GM19467 (cell line): ENCODE measurements at regions not wholly inside any gene's neighbourhood (a gene's known extent, or its start where the extent isn't known, plus 50 kb on each side); places are given as distances from the start of the nearest gene placed in this dataset.
"Not testable (repeated sequence)": the region's sequence is repeated elsewhere in the genome, so short reads cannot be mapped to it uniquely, and the experiment has no call there.

Source experiments
- ATAC-seq: cut with Tn5 transposase; IDR thresholded peaks from one replicate; pipeline ENCODE4 v1.9.1; 2021; ENCODE audit warnings: mild to moderate bottlenecking, moderate library complexity; ENCODE audit not compliant: unreplicated experiment

DNA sequence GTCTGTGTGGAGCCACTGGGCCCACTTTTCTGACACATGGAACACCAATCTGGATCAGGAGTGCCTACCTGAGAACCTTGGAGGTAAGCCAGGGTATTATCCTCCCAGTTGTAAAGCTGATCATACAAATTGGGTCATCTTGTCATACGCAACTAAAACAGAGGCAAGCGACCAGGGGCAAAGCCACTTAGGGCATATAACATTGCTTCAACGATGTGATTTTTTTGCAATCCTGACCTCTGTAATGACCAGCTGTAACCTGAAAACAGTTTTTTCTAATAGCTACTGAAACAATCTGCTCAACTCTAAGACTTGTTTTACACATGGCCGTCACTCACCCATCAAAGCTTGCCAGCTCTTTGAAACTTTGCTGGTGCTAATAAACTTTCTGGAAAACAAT, 261.5 kb upstream of the AGTR2 start:
- no peak for ATAC-seq

DNA sequence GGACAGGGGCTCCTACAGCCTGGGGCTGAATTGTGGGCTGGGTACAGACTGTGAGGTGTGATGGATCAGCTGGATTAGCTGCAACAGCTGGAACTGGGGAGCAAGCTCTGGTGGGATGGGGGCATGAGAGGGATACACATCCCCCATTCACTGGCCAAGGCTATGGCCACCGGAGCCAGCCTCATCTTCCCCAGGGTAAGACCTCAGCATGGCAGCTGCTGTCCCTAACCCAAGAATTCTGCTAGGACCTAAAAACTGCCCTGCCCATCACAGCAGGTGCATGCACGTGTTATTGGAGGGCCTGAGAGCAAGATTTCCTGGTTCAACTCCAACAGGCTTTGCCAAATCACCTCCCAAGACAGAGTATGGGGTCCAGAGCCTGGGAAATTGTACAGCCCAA, 258.6 kb upstream of the AGTR2 start:
- no peak for ATAC-seq

DNA sequence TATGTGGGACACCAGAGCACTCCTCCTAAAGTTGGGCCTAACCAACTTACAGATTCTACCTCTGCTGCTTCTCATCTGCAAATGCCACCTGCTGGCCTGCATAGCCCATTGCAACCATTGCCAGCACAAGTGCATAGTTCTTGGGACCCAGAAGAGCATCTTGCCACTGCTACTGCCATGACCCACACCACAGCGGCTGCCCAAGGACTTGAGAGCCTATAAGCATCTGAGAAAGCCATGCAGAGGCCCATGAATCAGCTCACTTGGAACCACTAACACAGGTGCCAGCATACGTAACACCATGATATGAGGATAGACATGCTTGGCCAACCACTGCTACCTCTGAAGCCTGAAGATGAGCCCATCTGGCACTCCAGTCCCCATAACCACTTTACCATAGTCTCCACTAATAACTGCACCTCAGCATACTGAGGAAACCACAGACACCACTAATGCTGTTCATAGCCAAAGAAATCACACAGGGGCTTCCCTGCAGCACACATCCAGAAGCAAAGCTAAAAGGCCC, 258.1 kb upstream of the AGTR2 start:
- peak; percentile 94 for ATAC-seq

DNA sequence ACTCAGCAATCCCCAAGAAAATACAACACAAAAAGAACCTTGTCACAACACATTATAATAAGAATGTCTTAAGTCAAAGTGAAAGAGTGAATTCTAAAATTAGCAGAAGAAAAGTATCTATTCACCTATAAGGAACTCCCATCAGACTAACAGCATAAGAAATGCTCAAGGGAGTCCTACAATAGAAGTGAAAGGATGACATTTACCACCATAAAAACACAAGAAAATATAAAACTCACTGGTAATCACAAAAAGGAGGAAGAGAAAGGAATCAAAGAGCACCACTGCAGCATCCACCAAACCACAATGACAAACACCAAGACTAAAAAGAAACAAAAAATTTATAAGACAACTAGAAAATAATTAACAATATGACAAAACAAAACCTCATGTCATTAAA, 257.0 kb upstream of the AGTR2 start:
- ATAC-seq = peak; percentile 42

DNA sequence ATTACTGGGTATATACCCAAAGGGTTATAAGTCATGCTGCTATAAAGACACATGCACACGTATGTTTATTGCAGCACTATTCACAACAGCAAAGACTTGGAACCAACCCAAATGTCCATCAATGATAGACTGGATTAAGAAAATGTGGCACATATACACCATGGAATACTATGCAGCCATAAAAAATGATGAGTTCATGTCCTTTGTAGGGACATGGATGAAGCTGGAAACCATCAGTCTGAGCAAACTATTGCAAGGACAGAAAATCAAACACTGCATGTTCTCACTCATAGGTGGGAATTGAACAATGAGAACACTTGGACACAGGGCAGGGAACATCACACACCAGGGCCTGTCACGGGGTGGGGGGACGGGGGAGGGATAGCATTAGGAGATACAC, 254.9 kb upstream of the AGTR2 start:
- ATAC-seq = not testable (repeated sequence)

DNA sequence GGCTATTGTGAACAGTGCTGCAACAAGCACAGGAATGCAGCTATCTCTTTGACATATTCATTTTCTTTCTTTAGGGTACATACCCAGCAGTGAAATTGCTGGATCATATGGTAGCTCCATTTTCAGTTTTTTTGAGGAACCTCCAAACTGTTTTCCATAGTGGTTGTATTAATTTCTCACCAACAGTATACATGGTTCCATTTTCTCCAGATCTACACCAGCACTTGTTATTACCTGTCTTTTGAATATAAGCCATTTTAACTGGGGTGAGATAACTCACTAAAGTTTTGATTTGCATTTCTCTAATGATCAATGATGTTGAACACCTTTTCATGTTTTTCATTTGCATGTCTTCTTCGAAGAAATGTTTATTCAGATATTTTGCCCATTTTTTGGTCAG, 241.1 kb upstream of the AGTR2 start:
- ATAC-seq = no peak

DNA sequence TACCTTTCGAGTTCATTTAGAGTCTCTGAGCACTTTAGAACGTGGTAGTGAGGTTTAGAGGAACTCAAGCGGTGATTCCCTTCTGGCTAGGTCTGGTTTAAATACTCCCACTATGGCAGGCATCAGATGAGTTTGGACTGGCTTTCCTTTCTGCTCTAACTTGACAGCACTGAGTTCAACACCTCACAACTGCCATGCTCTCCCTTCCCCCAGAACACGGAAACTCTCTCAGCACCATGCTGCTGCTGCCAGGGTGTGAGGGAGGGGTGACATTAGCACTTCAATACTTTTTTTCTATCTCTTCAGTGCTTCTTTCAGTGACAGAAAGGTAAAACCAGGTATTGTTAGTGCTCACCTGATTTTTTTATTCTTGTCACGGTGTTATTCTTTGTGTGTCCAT, 234.5 kb upstream of the AGTR2 start:
- ATAC-seq = no peak

DNA sequence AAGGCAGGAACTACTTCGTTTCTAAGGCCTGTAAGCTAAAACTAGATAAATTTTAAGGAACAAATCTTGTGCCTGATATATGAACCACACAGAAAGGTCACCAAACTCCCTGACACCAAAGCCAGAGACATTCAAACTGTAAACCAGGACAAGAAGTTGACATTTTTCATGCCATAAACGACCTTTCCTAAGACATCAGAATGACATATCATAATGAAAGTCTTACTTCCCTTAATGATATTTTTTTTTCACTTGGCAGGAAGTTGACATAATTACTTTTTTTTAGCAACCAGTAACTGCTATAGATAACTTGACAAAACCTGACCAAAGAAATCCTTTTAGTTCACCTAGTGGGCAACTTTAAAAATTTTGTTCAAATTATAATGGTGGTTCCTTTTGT, 231.5 kb upstream of the AGTR2 start:
- peak; percentile 55 for ATAC-seq

DNA sequence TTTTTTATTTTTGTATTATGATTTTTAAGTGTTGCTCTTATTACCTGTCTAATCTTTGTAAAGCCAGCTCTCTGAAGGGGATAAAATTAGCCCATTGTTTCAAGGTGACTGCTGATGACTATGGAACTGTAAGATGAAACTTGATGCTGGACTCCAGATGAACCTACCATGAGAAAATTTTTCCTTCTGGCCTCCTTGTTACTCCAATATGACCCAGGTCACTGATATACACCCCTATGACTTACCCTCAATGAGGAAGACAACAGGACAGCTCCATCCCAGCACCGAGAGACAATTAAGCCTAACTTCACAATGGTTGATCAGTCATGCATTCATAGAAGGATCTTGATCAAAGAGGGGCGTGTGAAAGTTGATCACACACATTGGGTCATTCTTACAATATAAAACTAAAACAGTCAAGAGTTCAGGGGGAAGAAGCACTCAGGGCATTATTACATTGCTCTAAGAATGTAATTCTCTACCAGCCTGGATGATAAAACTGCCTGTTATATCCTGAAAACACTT, 230.8 kb upstream of the AGTR2 start:
- ATAC-seq = no peak

DNA sequence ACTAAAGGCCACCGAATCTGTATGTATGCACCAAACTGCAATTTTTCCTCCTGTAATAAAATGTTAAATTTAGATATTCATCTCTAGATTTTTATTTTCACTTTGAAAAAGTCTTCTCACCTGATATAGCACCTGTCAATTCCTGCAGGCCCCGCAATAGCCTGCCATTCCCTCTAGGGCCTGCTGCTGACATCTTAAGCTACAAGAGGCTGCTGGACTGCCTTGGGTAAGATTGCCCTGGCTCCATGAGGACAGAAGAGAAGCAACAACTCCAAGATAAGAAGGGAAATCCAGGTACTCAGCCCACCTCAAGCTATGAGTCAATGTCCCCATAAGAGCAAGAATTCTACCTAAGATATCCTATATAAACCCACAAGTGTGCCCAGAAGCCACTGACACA, 230.2 kb upstream of the AGTR2 start:
- ATAC-seq = peak; percentile 22

DNA sequence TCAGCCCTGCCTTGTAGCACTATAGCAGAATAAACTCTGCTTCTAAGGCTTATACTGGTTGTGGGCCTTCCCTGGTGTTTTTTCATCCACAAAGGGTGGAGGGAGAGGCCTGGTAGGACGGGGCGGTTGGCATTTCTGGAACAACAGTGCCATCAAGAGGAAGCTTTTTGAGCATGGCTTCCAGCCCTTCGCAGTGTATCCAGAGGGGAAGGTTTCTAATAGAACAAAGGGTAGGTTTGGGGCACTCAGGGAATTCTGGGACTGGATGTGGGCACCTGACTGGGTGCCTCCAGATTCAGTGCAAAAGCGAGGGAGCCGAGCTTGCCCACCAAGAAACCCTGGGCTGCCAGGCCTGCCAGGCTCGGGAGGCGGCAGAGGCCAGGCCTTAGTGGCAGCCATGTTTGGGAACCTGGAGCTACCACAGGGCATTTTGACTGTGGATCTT, 229.6 kb upstream of the AGTR2 start:
- peak; percentile 60 for ATAC-seq

DNA sequence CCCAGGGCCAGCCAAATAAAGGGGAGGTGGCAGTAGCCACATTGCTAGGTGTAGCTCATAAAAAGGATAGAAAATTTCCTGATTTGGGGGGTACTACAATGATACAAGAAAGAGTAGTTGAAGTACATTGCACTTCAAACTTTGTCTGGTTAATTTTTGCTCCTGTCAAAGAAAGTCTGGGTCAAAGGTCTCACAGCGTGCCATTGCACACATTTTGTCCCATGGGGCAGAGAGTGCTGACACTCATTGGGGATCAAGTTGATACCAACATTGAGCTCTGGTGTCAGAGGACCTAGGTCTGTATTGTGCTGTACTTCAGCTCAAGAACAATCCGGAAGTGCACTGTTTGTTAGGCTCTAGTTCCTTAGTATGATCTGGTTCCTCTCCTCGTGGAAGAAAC, 229.2 kb upstream of the AGTR2 start:
- ATAC-seq = no peak

DNA sequence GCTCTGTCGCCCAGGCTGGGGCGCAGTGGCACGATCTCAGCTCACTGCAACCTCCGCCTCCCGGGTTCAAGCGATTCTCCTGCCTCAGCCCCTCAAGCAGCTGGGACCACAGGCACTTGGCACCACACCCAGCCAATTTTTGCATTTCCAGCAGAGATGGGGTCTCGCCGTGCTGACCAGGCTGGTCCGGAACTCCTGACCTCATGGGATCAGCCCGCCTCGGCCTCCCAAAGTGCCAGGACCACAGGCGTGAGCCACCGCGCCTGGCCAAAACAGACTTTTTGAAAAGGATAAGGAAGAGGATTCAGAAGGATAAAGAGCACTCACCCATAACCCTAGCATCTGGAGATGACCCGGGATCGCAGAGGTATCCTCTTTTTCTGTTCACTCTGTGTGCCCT, 224.5 kb upstream of the AGTR2 start:
- no peak for ATAC-seq

DNA sequence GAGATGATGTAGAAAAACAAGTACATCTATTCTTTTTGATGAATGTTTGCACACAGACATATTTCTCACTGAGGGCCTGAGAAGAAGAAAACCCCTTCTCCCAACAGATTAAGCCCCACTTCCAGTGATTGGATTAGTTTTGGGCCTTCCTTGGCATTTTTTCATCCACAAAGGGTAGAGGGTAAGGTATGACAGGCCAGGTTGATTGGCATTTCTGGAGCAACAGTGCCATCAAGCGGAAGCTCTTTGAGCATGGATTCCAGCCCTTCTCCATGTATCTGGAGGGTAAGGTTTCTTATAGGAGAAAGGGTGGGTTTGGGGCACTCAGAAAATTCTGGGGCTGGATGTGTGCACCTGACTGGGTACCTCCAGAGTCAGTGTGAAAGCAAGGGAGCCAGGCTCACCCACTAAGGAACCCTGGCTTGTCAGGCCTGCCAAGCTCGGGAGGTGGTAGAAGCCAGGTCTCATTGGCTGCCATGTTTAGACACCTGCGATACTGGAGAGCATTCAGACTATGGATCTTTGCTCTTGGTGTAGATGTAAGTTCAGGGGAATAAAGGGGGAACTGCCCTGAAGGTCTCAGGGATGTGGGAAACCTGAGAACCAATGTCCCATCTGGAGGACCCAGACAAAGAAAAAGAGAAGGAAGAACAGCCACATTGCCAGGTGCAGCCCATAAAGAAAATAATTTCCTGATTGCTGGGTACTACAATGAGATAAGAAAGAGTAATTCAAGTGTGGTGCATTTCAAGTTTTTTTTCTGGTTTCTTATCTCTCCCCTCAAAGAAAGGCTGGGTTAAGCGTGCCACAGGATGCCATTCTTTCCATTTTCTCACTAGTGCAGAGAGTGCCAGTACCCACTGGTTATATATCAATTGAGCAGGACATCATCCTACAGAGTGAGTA, 222.3 kb upstream of the AGTR2 start:
- ATAC-seq = no peak

DNA sequence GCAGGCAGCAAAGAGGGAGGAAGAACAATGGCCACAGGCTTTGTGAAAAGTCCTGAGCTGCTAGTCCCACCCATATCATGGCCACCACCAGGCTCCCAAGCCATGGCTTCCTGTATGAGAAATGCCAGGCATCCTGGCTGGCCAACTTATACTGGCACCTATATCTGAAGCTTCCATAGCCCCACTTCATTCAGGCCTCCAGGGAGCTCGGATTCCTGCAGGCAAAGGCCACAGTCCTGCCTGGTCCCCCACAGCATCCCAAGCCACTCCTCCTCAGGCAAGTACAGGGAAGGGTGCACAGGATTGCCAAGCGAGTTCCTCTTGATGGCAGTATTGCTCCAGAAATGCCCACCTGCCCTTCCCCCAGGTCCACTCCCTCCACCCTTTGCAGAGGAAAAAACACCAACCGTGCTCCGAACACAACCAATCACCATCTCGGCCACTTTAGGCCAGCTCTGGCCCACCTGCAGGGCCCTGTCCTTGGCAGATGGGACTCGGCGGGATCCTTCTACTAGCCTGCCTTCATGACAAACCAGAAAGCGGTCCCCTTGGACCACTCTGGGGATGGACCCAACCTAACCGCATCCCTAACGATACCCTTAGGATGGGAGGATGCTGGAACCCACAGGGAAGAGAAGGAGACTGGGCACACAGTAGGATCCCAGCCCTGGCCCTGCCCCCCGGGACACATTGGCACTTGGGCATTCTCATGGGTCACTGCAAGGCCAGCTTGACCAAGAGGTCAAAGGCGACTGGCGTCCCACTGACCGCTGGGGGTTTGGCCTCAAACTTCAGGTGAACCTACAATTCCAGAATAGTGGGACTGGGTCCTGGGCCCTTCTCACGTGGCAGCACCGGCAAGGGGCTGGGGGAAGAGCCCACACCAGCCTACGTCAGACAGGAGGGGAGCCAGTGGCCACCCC, 220.4 kb upstream of the AGTR2 start:
- ATAC-seq = no peak

DNA sequence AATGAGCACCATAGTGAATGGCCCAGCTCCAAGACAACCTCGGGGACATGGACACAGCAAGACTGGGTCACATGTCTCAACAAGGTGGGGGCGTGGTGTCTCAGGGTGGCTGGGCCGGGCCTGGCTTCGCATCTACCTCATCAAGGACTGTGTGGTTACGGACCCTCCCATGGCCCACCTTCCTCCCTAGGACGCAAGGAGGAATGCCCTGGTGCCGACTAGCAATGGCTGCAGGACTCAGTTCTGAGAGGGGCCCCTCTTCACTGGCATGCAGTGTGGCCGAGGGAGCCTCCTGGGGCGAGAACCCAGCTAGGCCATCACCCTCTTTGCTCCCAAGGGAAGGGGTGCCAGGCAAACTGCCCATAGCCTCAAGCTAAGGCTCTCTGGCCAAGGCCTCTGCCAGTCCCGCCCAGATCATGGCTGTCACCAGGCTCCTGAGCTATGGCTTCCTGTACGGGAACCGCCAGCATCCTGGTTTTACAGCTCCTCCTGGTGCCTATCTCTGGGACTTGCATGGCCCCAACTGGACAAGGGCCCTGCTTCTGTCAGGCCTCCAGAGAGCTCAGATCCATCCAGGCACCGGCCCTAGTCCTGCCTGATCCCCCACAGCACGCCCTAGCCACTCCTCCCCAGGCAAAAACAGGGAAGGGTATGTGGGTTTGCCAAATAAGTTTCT, 218.0 kb upstream of the AGTR2 start:
- ATAC-seq = no peak

DNA sequence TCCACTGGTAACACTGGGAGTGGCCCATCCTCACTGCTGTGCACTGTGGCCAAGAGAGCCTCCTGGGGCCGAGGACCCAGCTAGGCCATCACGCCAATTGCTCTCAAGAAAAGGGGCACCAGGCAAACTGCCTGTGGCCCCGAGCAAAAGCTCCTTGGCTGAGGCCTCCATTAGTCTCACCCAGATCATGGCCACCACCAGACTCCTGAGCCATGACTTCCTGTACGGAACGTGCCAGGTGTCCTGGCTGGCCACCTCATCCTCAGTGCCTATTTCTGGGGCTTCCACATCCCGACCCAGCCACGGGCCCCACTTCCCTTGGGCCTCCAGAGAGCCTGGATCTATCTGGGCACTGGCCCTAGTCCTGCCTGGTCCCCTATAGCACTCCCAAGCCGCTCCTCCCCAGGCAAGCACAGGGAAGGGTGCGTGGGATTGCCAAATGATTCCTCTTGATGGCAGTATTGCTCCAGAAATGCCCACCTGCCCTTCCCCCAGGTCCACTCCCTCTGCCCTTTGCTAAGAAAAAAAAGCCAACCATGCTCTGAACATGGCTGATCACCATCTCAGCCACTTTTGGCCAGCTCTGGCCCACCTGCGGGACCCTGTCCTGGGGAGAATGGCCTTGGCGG, 212.6 kb upstream of the AGTR2 start:
- no peak for ATAC-seq

DNA sequence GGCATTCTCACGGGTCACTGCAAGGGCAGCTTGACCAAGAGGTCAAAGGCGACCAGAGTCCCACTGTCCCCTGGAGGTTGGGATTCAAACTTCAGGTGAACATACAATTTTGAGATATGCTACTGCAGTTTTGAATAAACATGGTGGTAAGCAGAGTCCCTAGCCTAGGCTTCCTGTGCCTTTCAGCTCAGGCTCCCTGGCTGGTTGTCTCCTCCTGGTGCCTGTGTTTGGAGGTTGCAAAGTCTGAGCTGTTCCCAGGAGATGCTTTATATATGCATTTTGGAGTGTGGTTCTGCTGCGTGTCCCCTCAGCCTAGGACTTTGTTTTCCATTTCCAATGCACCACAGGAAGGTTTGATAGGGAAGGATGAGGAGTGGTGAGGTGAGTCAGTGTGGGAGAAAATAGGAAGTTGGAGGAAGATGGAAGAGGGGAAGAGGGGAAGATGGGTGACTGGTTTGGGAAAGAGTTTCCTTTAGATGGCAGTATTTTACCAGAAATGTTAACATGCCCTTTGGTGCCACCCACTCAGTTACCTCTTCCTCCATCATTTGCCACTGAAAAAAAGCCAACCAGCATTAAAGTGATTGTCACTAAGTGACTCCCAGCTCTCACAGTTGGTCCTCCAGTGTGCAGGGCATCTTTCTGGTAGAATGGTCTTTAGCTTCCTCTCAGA, 211.7 kb upstream of the AGTR2 start:
- ATAC-seq = no peak

DNA sequence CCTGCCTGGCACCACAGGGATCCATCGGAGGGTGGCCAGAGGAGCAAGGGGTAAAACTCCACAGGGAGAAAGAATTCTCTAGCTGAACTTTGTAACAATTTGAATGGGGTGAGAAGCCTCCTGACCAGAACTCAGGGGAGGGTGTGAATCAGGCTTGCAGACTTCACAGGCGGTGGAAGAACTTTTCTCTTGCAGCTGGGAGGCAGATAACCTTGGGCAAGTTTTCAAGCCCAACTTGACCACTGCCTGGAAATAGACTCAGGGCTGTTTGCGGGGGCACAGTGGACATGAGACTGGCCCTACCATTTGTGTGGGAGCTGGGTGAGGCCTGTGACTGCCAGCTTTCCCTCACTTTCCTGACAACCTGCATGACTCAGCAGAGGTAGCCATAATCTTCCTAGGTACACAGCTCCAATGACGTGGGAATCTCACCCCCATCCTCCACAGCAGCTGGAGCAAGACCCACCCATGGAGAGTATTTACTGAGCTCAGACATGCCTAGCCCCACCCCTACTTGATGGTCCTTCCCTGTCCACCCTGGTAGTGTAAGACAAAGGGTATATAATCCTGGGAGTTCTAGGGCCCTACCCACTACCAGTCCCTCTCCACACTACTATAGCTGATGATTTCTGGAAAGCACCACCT, 210.0 kb upstream of the AGTR2 start:
- no peak for ATAC-seq
